22Rv1 (cell line): ENCODE measurements at regions not wholly inside any gene's neighbourhood (a gene's known extent, or its start where the extent isn't known, plus 50 kb on each side); places are given as distances from the start of the nearest gene placed in this dataset.

Experiments used
- H3K27ac ChIP-seq: fragments of 450-650 bp; 2 replicates; pipeline ENCODE4 v1.5.1; 2017
- ZFX ChIP-seq: fragments of 450-650 bp; IDR thresholded peaks from 2 replicates; pipeline ENCODE4 v1.6.1; 2017; ENCODE audit warnings: antibody characterized with exemption, borderline replicate concordance
- TF ChIP-seq, protein P1 (sequence below): fragments of 450-650 bp; IDR thresholded peaks from 2 replicates; pipeline ENCODE4 v1.5.1; 2017; ENCODE audit warnings: mild to moderate bottlenecking

DNA sequence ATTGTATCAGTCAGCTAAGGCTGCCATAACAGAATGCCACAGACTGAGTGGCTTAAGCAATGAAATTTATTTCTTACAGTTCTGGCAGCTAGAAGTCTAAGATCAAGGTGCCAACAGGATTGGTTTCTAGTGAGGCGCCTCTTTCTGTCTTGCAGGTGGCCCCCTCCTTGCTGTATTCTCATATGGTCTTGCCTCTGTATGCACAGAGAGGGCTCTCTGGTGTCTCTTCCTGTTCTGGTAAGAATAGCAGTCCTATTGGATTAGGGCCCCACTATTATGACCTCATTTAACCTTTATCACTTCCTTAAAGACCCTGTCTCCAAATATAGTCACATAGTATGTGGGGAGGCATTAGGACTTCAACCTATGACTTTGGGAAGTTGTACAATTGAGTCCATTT, 253.9 kb downstream of the EDEM1 start:
- TF ChIP-seq ZFX = no peak
- TF ChIP-seq, protein P1, sequence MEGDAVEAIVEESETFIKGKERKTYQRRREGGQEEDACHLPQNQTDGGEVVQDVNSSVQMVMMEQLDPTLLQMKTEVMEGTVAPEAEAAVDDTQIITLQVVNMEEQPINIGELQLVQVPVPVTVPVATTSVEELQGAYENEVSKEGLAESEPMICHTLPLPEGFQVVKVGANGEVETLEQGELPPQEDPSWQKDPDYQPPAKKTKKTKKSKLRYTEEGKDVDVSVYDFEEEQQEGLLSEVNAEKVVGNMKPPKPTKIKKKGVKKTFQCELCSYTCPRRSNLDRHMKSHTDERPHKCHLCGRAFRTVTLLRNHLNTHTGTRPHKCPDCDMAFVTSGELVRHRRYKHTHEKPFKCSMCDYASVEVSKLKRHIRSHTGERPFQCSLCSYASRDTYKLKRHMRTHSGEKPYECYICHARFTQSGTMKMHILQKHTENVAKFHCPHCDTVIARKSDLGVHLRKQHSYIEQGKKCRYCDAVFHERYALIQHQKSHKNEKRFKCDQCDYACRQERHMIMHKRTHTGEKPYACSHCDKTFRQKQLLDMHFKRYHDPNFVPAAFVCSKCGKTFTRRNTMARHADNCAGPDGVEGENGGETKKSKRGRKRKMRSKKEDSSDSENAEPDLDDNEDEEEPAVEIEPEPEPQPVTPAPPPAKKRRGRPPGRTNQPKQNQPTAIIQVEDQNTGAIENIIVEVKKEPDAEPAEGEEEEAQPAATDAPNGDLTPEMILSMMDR = no peak
- no peak overlapping the region for H3K27ac ChIP-seq

DNA sequence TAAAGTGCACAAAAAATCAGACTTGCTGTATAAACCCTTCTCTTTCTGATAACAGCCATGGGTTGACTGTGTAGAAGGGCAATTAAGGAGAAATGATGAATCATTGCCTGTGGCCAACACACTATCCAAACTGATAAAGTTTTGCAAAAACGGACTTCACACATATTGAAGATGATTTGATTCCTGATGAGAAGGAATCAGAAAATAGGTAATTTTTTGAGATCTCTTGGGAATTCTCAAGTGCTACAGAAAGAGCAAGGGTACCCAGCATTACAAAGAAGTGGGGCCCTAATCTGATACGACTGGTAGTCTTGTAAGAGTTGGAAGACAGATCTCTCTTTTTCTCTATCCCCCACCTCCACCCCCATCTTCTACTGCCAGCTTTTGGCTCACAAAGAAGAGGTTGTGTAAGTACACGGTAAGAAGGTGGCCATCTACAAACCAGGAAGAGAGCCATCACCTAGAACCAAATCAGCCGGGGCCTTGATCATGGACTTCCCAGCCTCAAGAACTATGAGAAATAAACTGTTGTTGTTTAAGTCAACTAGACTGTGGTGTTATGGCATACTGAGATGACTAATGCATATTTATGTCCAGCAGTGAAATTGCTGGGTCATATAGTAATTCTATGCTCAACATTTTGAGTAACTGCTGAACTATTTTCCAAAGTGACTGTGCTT, 254.7 kb downstream of the EDEM1 start:
- H3K27ac ChIP-seq = no peak overlapping the region
- TF ChIP-seq, protein P1 = no peak
- TF ChIP-seq ZFX = no peak

DNA sequence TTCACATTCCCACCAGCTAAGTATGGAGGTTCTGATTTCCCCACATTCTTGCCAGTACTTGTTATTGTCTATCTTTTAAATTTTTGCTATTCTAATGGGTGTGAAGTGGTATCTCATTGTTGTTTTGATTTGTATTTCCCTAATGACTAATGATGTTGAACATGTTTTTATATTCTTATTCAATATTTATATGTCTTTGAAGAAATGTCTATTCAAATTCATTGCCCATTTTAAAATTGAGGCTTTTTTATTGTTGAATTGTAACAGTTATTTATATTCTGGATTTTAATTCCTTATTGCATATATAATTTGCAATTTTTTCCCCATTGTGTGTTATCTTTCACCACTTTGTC, 255.3 kb downstream of the EDEM1 start:
- no peak overlapping the region for H3K27ac ChIP-seq
- TF ChIP-seq ZFX = no peak
- TF ChIP-seq, protein P1 = no peak

DNA sequence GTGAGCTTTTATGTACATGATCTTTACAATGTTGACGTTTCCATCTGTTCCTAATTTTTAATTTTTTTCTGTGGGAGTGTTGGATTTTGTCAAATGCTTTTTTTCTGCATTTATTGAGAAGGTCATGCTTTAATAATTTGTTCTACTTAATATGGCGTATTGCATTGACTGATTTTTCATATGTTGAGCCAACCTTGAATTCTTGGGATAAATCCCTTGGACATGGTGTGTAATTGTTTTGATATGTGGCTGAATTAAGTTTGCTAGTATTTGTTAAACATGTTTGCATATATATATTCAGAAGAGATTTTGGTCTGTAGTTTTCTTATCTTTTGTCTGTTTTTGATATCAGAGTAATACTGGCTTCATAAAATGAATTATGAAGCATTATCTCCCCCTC, 256.7 kb downstream of the EDEM1 start:
- TF ChIP-seq ZFX = no peak
- TF ChIP-seq, protein P1 = no peak
- no peak overlapping the region for H3K27ac ChIP-seq

DNA sequence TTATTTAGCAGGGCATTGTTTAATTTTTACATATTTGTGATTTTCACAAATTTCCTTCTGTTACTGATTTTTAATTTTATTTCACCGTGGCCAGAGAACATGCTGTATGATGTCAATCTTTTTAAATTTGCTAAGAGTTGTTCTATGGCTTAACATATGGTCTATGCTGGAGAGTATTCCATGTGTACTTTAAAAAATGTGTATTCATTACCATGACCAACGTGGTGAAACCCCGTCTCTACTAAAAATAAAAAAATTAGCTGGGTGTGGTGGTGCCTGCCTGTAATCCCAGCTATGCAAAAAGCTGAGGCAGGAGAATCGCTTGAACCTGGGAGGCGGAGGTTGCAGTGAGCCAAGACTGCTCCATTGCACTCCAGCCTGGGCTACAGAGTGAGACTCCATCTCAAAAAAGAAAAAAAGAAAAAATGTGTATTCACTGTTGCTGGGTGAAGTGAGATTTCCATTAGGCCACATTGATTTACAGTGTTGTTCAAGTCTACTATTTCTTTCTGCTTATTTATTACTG, 258.2 kb downstream of the EDEM1 start:
- H3K27ac ChIP-seq = no peak overlapping the region
- TF ChIP-seq, protein P1 = no peak
- no peak for TF ChIP-seq ZFX

DNA sequence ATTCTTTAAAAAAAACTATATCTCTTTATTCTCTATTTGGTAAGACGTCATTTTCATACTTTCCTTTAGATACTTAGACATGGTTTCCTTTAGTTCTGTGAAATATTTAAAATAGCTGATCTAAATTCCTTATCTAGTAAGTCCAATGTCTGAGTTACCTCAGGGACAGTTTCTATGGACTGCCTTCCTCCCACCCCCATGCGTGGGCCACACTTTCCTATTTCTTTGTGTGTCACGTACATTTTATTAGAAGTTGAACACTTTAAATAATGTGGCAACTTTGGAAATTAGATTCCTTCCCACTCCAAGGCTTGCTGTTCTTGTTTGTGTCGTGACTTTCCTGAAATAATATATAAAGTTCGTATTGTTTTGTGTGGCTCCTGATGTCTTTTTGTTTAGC, 260.7 kb downstream of the EDEM1 start:
- H3K27ac ChIP-seq = no peak overlapping the region
- no peak for TF ChIP-seq ZFX
- TF ChIP-seq, protein P1 = no peak

DNA sequence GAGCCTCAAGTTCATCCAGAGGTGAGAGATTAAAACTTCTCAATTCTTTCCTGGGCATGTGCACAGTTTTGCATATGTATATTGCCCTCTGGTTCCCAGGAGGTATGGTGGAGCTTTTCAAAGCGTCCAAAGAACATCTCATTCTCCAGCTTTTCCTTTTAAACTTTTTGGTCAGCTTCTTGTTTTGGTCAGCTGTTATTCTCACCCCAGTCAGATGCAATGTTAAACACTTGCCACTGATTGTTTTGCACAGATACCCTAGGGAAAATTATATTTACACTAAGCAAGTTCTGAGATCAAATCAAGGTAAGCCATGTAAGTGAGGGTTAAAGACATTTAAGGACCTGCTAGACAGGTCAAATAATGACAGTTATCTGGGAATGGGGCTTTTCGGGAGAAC, 261.3 kb downstream of the EDEM1 start:
- TF ChIP-seq, protein P1 = no peak
- no peak for TF ChIP-seq ZFX
- no peak overlapping the region for H3K27ac ChIP-seq
